Nephron progenitor cell (in vitro differentiated cells): ENCODE measurements at regions not wholly inside any gene's neighbourhood (a gene's known extent, or its start where the extent isn't known, plus 50 kb on each side); places are given as distances from the start of the nearest gene placed in this dataset.

Experiments
- DNase-seq: peaks from one replicate; pipeline ENCODE4 v3.0.0; 2021
- H3K27ac Mint-ChIP-seq: 2 replicates; pipeline ENCODE4 v1.8.0; 2021; ENCODE audit warnings: mild to moderate bottlenecking, moderate library complexity, mixed read lengths
- H3K27me3 Mint-ChIP-seq: 2 replicates; pipeline ENCODE4 v1.8.0; 2021; ENCODE audit warnings: mild to moderate bottlenecking, low read depth, mixed read lengths; ENCODE audit not compliant: poor library complexity
- H3K36me3 Mint-ChIP-seq: 2 replicates; pipeline ENCODE4 v1.8.0; 2021; ENCODE audit warnings: low read depth, mixed read lengths
- H3K4me1 Mint-ChIP-seq: 2 replicates; pipeline ENCODE4 v1.8.0; 2021; ENCODE audit warnings: mixed read lengths
- H3K4me3 Mint-ChIP-seq: 2 replicates; pipeline ENCODE4 v1.8.0; 2021; ENCODE audit warnings: mild to moderate bottlenecking, moderate library complexity, mixed read lengths
- H3K9me3 Mint-ChIP-seq: 2 replicates; pipeline ENCODE4 v1.8.0; 2021; ENCODE audit warnings: mild to moderate bottlenecking, moderate library complexity, mixed read lengths
- TF ChIP-seq, protein P1 (sequence below): fragments of 200-600 bp; sonication (generic); IDR thresholded peaks from 2 replicates; pipeline ENCODE4 v1.5.0; 2021; ENCODE audit warnings: antibody characterized with exemption

DNA sequence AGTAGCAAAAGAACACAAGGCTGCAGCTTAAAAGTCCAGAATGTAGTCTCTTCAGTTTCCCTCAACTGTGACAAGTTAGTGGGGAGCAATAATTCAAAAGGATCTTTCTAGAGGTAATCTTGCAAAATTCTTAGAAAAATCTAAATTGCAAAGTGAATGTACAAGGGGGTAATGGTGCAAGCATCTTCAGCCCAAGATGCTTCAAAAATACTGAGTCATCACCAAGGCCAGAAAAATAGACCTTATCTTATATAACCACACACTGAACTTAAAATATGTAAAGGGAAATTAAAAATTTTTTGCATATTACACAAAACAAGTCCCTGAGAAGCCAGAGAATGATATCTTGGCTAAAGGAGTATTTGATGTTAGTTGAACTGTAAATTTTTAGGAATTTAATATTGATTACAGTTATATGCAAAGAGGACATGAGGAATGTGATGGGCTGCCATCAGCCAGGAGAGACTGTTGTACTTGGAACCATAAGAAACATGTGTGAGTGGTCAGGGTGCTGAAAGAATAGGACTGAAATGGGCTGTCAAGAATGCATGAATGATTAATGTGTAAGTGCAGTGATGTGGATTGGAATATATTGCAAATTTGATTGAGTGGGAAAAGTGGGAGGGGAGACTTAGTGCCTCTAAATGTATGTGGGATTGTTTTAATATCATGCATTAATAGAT, 85.7 kb upstream of the LIN7C start:
- H3K27me3 Mint-ChIP-seq, result peaks cover 3% of the 10 kb centered on the region
- H3K27ac Mint-ChIP-seq, result no peak overlapping the region
- no peak overlapping the region for H3K4me3 Mint-ChIP-seq

DNA sequence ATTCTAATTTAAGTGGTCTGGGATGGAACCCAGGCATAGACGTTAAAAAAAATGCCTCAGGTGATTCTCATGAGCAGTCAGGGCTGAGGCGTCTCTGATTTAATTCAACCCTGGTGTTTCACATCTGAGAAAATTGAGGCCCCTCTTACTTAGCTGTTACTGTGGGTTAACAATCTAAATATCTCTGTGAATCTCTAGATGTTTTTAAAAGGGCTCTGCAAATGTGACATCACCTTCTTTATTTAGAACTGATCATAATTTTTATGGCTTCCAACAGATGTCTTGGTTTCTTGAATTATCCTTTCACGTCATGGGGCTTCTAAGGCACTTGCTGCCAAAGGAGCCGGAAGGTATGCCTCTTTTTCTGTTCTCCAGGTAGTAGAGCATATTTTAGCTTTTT, 76.1 kb upstream of the LIN7C start:
- H3K4me1 Mint-ChIP-seq, result no peaks in the 10 kb centered on the region
- no peaks in the 10 kb centered on the region for H3K9me3 Mint-ChIP-seq
- TF ChIP-seq, protein P1, sequence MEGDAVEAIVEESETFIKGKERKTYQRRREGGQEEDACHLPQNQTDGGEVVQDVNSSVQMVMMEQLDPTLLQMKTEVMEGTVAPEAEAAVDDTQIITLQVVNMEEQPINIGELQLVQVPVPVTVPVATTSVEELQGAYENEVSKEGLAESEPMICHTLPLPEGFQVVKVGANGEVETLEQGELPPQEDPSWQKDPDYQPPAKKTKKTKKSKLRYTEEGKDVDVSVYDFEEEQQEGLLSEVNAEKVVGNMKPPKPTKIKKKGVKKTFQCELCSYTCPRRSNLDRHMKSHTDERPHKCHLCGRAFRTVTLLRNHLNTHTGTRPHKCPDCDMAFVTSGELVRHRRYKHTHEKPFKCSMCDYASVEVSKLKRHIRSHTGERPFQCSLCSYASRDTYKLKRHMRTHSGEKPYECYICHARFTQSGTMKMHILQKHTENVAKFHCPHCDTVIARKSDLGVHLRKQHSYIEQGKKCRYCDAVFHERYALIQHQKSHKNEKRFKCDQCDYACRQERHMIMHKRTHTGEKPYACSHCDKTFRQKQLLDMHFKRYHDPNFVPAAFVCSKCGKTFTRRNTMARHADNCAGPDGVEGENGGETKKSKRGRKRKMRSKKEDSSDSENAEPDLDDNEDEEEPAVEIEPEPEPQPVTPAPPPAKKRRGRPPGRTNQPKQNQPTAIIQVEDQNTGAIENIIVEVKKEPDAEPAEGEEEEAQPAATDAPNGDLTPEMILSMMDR, result no peak
- DNase-seq, result no peak
- no peak overlapping the region for H3K27ac Mint-ChIP-seq
- no peaks in the 10 kb centered on the region for H3K27me3 Mint-ChIP-seq
- no peaks in the 10 kb centered on the region for H3K36me3 Mint-ChIP-seq
- no peak overlapping the region for H3K4me3 Mint-ChIP-seq

More for the DNA sequence above, 85.7 kb upstream of the LIN7C start:
- no peak for DNase-seq
- no peaks in the 10 kb centered on the region for H3K4me1 Mint-ChIP-seq
- no peaks in the 10 kb centered on the region for H3K9me3 Mint-ChIP-seq
- H3K36me3 Mint-ChIP-seq, result no peaks in the 10 kb centered on the region
- TF ChIP-seq, protein P1, result no peak

DNA sequence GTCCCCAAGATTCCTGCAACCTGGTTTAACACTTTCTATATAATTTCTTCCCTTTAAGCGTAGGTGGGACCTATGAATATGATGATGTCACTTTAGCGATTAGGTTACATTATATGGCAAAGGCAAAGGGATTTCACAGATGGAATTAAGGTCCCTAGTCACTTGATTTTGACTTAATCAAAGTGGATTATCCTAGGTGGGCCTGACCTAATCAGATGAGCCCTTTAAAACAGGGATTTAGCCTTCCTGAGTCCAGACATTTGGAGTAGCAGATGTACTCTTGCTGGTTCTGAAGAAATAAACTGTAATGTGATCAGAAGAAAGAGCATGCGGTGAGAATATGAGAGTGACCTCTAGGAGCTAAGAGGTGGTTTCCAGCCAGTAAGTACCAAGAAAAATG, 67.8 kb upstream of the LIN7C start:
- no peak overlapping the region for H3K27ac Mint-ChIP-seq
- H3K9me3 Mint-ChIP-seq, result no peaks in the 10 kb centered on the region
- no peak overlapping the region for H3K4me3 Mint-ChIP-seq
- no peak for DNase-seq
- TF ChIP-seq, protein P1, result no peak
- H3K4me1 Mint-ChIP-seq, result no peaks in the 10 kb centered on the region
- no peaks in the 10 kb centered on the region for H3K36me3 Mint-ChIP-seq
- no peaks in the 10 kb centered on the region for H3K27me3 Mint-ChIP-seq

DNA sequence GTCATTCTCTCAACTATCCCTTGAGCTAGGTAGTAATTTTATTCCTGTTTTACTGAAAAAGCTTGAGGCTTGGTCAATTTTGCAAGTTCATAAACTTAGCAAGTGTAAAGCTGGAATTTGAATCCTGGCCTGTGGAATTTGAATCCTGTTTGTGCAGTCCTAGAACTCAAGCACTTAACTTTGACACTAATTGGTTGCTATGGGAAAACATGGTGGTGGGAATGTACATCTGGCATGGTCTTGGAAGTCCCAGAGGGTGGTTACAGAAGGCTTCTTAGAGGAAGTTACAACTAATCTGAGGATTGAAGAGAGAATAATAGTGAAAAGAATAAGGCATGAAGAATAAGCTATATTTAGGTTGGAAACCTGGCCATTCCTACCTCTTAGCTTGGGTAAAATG, 66.5 kb upstream of the LIN7C start:
- H3K27me3 Mint-ChIP-seq, result no peaks in the 10 kb centered on the region
- H3K27ac Mint-ChIP-seq, result no peak overlapping the region
- H3K36me3 Mint-ChIP-seq, result no peaks in the 10 kb centered on the region
- TF ChIP-seq, protein P1, result no peak
- H3K9me3 Mint-ChIP-seq, result no peaks in the 10 kb centered on the region
- H3K4me3 Mint-ChIP-seq, result no peak overlapping the region
- no peak for DNase-seq
- no peaks in the 10 kb centered on the region for H3K4me1 Mint-ChIP-seq

DNA sequence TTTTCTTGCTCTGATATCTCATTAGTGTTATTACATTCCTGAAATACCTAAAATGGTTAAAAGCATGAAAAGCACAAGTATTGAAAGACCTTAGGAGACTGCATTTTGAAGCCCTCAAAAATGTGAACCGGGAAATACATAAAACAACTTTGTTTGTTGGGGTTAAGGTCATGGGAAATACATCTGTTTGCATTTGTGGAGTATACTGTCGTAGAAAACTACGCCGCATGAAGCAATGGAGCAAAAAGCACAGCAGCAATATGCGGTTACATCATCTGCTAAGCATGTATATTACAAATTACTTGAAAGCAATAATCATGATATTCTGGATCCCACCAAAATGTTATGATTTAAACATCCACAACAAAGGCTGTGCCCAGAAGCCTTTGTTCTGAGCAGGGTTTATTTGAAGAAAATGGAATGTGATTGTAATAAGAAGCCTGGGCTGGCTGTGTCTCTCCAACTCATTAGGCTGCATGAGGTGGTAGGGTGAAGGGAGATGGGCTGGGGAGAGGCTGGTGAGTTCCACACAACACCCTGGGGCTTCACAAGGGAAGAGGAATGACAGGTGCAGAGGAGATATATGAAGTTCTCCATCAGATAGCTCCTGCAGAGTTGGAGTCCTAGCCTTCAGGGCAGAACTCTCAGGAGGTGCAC, 64.7 kb upstream of the LIN7C start:
- H3K4me1 Mint-ChIP-seq, result no peaks in the 10 kb centered on the region
- H3K27ac Mint-ChIP-seq, result no peak overlapping the region
- no peaks in the 10 kb centered on the region for H3K9me3 Mint-ChIP-seq
- TF ChIP-seq, protein P1, result no peak
- peaks cover 3% of the 10 kb centered on the region for H3K27me3 Mint-ChIP-seq
- no peak overlapping the region for H3K4me3 Mint-ChIP-seq
- H3K36me3 Mint-ChIP-seq, result no peaks in the 10 kb centered on the region
- DNase-seq, result no peak

DNA sequence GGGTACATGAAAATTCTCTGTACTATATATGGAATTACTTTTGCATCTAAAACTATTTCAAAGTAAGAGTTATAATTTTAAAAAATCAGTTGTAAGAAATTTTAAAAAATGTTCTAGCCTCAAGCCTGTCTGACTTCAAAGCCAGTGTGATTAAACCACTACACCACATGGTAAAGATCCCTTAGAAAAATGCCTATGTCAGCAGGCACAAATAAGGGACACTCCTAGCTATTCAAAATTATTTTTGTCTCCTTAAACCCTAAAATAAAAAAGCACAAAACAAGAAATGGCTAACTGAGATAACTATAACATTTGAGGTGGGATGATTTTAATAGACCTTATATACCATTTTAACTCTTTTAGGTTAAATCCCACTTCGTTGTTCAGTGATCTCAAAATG, 64.0 kb upstream of the LIN7C start:
- Mint-ChIP-seq H3K36me3 (no peaks in the 10 kb centered on the region), H3K27me3 (peaks cover 3% of the 10 kb centered on the region), H3K27ac (no peak overlapping the region)

More for the DNA sequence above, 64.0 kb upstream of the LIN7C start:
- Mint-ChIP-seq H3K4me3 (no peak overlapping the region), H3K4me1 (no peaks in the 10 kb centered on the region), H3K9me3 (no peaks in the 10 kb centered on the region)
- TF ChIP-seq, protein P1, result no peak
- DNase-seq, result no peak
